Cardiac fibroblast (primary cell): ENCODE measurements at regions not wholly inside any gene's neighbourhood (a gene's known extent, or its start where the extent isn't known, plus 50 kb on each side); places are given as distances from the start of the nearest gene placed in this dataset.

ENCODE experiments used
- DNase-seq, 2 donors: peaks; one replicate each; pipeline versions ENCODE4 v3.0.0 to v3.0.0-alpha.2; 2010; ENCODE audit warnings: low read depth in 2 of 2
- H3K4me3 ChIP-seq, 2 donors: replicated peaks in 1 of 2; 1 replicate in 1 of 2; 2 replicates in 1 of 2; pipeline ENCODE4 v1.5.1; 2011; ENCODE audit warnings: low read depth in 2 of 2, low read length in 2 of 2, mild to moderate bottlenecking in 2 of 2, moderate library complexity in 1 of 2
- CTCF ChIP-seq: IDR thresholded peaks from one replicate; pipeline ENCODE4 v1.5.1; 2011; ENCODE audit warnings: low read depth, mild to moderate bottlenecking, low read length, inconsistent platforms

GRCh38 chr5:165184183-165184582 is 1678.8 kb downstream of the MAT2B start:
- H3K4me3 ChIP-seq, result no peak overlapping the region
- DNase-seq, result no peak
- TF ChIP-seq CTCF, result no peak

- no peak for TF ChIP-seq CTCF
- no peak for DNase-seq
- no peak overlapping the region for H3K4me3 ChIP-seq
Measured at GRCh38 chr5:165185716-165186115, 1680.3 kb downstream of the MAT2B start.

- H3K4me3 ChIP-seq, result no peak overlapping the region
- no peak for TF ChIP-seq CTCF
- no peak for DNase-seq
Measured at GRCh38 chr5:165187815-165188214, 1682.4 kb downstream of the MAT2B start.

GRCh38 chr5:165188556-165189175 is 1683.2 kb downstream of the MAT2B start:
- no peak for TF ChIP-seq CTCF
- no peak overlapping the region for H3K4me3 ChIP-seq
- DNase-seq, result no peak

GRCh38 chr5:165196961-165197360 is 1691.5 kb downstream of the MAT2B start:
- no peak for DNase-seq
- TF ChIP-seq CTCF, result no peak
- H3K4me3 ChIP-seq, result no peak overlapping the region

GRCh38 chr5:165201369-165201768 is 1696.0 kb downstream of the MAT2B start:
- TF ChIP-seq CTCF, result no peak
- peak in 1 of 2 donors; percentile 11 for DNase-seq
- no peak overlapping the region for H3K4me3 ChIP-seq

GRCh38 chr5:165201771-165202518 is 1696.5 kb downstream of the MAT2B start:
- no peak overlapping the region for H3K4me3 ChIP-seq
- DNase-seq, result peak in 1 of 2 donors; percentile 28
- no peak for TF ChIP-seq CTCF
